ENCODE measurements at regions not wholly inside any gene's neighbourhood (a gene's known extent, or its start where the extent isn't known, plus 50 kb on each side); places are given as distances from the start of the nearest gene placed in this dataset.

DNA sequence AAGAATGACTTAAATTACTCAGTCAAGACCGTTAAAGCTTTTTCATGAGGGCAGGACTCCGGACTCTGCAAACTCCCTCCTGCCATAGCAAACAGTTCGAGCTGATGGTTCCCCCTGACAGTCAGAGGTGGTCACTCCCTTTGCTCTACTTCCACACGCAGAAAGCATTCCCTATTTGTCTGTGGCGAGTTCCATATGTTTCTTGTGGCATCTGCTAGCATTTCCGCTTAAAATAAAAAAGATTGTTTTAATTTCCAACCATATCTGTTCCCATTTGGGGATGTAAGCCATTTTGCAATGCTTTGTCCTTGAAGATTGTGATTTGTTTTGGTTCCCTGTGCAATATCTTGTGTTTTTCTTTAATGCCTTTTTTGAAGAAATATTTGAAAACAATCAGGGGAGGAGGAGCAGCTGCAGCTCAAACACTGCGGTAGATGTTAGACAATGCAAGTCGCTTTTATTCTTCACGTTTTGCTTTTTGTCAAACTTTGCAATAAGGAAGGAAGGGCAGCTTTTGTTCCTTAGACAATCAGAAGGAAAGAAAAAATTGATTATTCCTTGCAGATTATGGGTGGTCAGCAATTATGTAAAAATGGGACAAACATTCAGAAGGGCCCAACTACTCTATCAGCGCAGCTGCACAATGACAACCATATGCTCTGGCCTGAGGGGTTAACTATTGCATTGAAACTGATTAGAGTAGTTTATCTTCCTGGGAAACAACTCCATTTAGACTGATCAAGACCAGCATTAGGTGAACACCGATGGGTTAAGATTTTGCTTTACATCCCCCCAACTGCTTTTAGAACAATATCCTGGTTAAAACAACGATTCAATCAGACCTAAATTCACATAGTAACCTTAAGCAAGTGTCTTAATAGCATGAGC, 425.8 kb upstream of the NRP1 start:
- H3K27me3 ChIP-seq (ENCODE audit: insufficient read depth, low read length): no peaks in the 10 kb centered on the region
- H2AFZ ChIP-seq (ENCODE audit: low read depth, low read length): no peak overlapping the region
- H3K4me3 ChIP-seq (ENCODE audit: low read length): no peak overlapping the region
- peaks cover 8% of the 10 kb centered on the region for H3K4me1 ChIP-seq (ENCODE audit: insufficient read depth, low read length)
- H3K9me3 ChIP-seq (ENCODE audit: low read length): no peaks in the 10 kb centered on the region
- H3K36me3 ChIP-seq (ENCODE audit: insufficient read depth, low read length): no peaks in the 10 kb centered on the region

DNA sequence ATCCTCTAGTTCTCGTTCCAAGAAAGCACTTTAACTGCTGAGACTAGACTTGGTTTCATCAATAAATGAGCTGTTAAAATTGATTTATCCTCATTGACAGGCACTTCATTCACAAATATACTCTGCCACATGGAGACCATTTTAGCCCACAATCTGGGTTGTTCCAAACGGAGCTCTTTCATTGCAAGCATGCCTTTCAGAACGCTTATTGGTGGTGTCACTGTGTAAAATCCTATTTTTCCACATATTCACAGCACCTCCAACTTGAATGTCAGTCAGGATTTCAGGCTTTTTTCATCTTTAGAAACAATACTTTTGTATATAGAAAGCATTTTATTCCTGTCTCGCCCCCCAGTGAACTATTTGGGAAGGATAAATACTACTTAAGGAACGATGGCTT, 424.7 kb upstream of the NRP1 start:
- Histone ChIP-seq H3K36me3 (ENCODE audit: insufficient read depth, low read length) (no peaks in the 10 kb centered on the region), H3K4me1 (ENCODE audit: insufficient read depth, low read length) (peaks cover 8% of the 10 kb centered on the region), H3K27me3 (ENCODE audit: insufficient read depth, low read length) (no peaks in the 10 kb centered on the region), H3K9me3 (ENCODE audit: low read length) (no peaks in the 10 kb centered on the region), H3K4me3 (ENCODE audit: low read length) (no peak overlapping the region), H2AFZ (ENCODE audit: low read depth, low read length) (no peak overlapping the region)

- Histone ChIP-seq H2AFZ (ENCODE audit: low read depth, low read length) (no peak overlapping the region), H3K4me1 (ENCODE audit: insufficient read depth, low read length) (peaks cover 8% of the 10 kb centered on the region), H3K36me3 (ENCODE audit: insufficient read depth, low read length) (no peaks in the 10 kb centered on the region), H3K9me3 (ENCODE audit: low read length) (no peaks in the 10 kb centered on the region), H3K4me3 (ENCODE audit: low read length) (no peak overlapping the region), H3K27me3 (ENCODE audit: insufficient read depth, low read length) (no peaks in the 10 kb centered on the region)
Measured at GRCh38 chr10:33758299-33758698, 423.8 kb upstream of the NRP1 start.

GRCh38 chr10:33754052-33754451, 419.6 kb upstream of the NRP1 start:
- Histone ChIP-seq H3K4me1 (ENCODE audit: insufficient read depth, low read length) (peaks cover 11% of the 10 kb centered on the region), H3K9me3 (ENCODE audit: low read length) (no peaks in the 10 kb centered on the region), H2AFZ (ENCODE audit: low read depth, low read length) (no peak overlapping the region), H3K36me3 (ENCODE audit: insufficient read depth, low read length) (no peaks in the 10 kb centered on the region), H3K4me3 (ENCODE audit: low read length) (no peak overlapping the region), H3K27me3 (ENCODE audit: insufficient read depth, low read length) (no peaks in the 10 kb centered on the region)

DNA sequence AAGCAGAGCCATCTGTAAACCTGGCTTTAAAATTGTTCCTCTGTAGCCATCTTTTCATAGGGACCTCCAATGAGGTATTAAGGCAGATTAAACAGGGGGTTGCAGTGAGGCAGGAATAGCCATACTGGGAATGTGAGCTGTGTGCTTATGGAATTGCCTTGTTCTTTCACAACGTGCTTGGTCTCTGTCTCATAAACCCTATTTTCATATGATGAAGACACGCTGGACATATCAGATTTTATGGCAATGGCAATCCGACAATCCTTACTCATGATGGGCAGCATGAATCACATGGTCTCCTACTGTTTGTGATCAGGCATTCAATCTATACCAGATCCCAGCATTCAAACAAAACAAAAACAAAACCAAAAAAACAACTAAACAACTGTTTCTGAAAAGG, 418.9 kb upstream of the NRP1 start:
- H3K4me3 ChIP-seq (ENCODE audit: low read length): no peak overlapping the region
- H3K9me3 ChIP-seq (ENCODE audit: low read length): no peaks in the 10 kb centered on the region
- no peak overlapping the region for H2AFZ ChIP-seq (ENCODE audit: low read depth, low read length)
- no peaks in the 10 kb centered on the region for H3K27me3 ChIP-seq (ENCODE audit: insufficient read depth, low read length)
- H3K36me3 ChIP-seq (ENCODE audit: insufficient read depth, low read length): no peaks in the 10 kb centered on the region
- H3K4me1 ChIP-seq (ENCODE audit: insufficient read depth, low read length): peaks cover 11% of the 10 kb centered on the region

DNA sequence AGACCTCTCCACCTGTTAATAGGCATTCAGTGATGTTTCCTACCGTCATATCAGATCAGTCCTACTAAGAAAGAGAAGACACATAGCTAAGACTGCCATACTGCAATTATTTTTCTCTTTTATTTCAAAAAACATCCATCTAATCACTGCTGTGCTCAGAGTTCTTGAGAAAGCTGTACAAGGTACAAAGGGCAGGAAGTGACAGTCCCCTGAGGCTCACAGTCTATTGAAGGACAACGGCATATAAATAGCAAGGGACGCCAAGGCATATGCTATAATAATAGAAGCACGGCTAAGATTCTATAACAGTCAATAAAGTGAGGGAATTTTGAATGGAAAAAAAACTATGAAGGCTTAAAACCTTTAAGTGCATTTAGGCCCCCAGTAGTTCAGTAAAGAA, 415.3 kb upstream of the NRP1 start:
- H3K36me3 ChIP-seq (ENCODE audit: insufficient read depth, low read length): no peaks in the 10 kb centered on the region
- no peak overlapping the region for H3K4me3 ChIP-seq (ENCODE audit: low read length)
- no peaks in the 10 kb centered on the region for H3K9me3 ChIP-seq (ENCODE audit: low read length)
- no peak overlapping the region for H2AFZ ChIP-seq (ENCODE audit: low read depth, low read length)
- peaks cover 11% of the 10 kb centered on the region for H3K4me1 ChIP-seq (ENCODE audit: insufficient read depth, low read length)
- H3K27me3 ChIP-seq (ENCODE audit: insufficient read depth, low read length): no peaks in the 10 kb centered on the region

GRCh38 chr10:33749067-33749735, 414.7 kb upstream of the NRP1 start:
- H3K4me1 ChIP-seq (ENCODE audit: insufficient read depth, low read length): peaks cover 11% of the 10 kb centered on the region
- H3K27me3 ChIP-seq (ENCODE audit: insufficient read depth, low read length): no peaks in the 10 kb centered on the region
- no peaks in the 10 kb centered on the region for H3K36me3 ChIP-seq (ENCODE audit: insufficient read depth, low read length)
- no peaks in the 10 kb centered on the region for H3K9me3 ChIP-seq (ENCODE audit: low read length)
- H3K4me3 ChIP-seq (ENCODE audit: low read length): no peak overlapping the region
- no peak overlapping the region for H2AFZ ChIP-seq (ENCODE audit: low read depth, low read length)

DNA sequence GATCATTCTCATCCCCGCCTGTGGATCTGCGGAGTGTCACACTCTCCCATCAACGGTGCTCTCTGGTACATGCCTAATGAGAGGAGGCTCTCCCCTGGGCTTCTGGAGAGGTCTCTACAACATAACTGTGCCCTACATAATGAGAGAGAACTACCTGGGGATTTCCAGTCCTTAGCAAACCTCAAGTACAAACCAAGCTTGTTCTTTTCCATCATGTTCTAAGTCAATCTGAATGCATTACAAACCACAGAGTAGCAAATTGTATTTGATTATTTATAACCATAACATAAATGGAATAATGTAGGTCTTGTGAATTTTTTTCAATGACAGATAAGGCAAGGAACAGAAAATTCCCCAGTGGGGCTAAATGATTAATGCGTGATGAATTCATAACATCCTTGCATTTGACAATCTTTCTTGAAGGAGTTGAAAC, 412.4 kb upstream of the NRP1 start:
- no peak overlapping the region for H2AFZ ChIP-seq (ENCODE audit: low read depth, low read length)
- H3K9me3 ChIP-seq (ENCODE audit: low read length): no peaks in the 10 kb centered on the region
- H3K4me1 ChIP-seq (ENCODE audit: insufficient read depth, low read length): peaks cover 11% of the 10 kb centered on the region
- no peaks in the 10 kb centered on the region for H3K27me3 ChIP-seq (ENCODE audit: insufficient read depth, low read length)
- no peak overlapping the region for H3K4me3 ChIP-seq (ENCODE audit: low read length)
- no peaks in the 10 kb centered on the region for H3K36me3 ChIP-seq (ENCODE audit: insufficient read depth, low read length)

GRCh38 chr10:33746186-33746585, 411.7 kb upstream of the NRP1 start:
- H3K36me3 ChIP-seq (ENCODE audit: insufficient read depth, low read length): no peaks in the 10 kb centered on the region
- no peak overlapping the region for H2AFZ ChIP-seq (ENCODE audit: low read depth, low read length)
- H3K27me3 ChIP-seq (ENCODE audit: insufficient read depth, low read length): no peaks in the 10 kb centered on the region
- no peaks in the 10 kb centered on the region for H3K9me3 ChIP-seq (ENCODE audit: low read length)
- peaks cover 11% of the 10 kb centered on the region for H3K4me1 ChIP-seq (ENCODE audit: insufficient read depth, low read length)
- H3K4me3 ChIP-seq (ENCODE audit: low read length): no peak overlapping the region

- H3K4me1 ChIP-seq (ENCODE audit: insufficient read depth, low read length): no peaks in the 10 kb centered on the region
- no peaks in the 10 kb centered on the region for H3K27me3 ChIP-seq (ENCODE audit: insufficient read depth, low read length)
- H2AFZ ChIP-seq (ENCODE audit: low read depth, low read length): no peak overlapping the region
- H3K4me3 ChIP-seq (ENCODE audit: low read length): no peak overlapping the region
- H3K36me3 ChIP-seq (ENCODE audit: insufficient read depth, low read length): no peaks in the 10 kb centered on the region
- no peaks in the 10 kb centered on the region for H3K9me3 ChIP-seq (ENCODE audit: low read length)
Measured at GRCh38 chr10:33743429-33743857, 409.0 kb upstream of the NRP1 start.

- H3K9me3 ChIP-seq (ENCODE audit: low read length): no peaks in the 10 kb centered on the region
- no peaks in the 10 kb centered on the region for H3K36me3 ChIP-seq (ENCODE audit: insufficient read depth, low read length)
- H3K27me3 ChIP-seq (ENCODE audit: insufficient read depth, low read length): no peaks in the 10 kb centered on the region
- H3K4me3 ChIP-seq (ENCODE audit: low read length): no peak overlapping the region
- no peaks in the 10 kb centered on the region for H3K4me1 ChIP-seq (ENCODE audit: insufficient read depth, low read length)
- no peak overlapping the region for H2AFZ ChIP-seq (ENCODE audit: low read depth, low read length)
Measured at GRCh38 chr10:33739031-33739430, 404.6 kb upstream of the NRP1 start.

DNA sequence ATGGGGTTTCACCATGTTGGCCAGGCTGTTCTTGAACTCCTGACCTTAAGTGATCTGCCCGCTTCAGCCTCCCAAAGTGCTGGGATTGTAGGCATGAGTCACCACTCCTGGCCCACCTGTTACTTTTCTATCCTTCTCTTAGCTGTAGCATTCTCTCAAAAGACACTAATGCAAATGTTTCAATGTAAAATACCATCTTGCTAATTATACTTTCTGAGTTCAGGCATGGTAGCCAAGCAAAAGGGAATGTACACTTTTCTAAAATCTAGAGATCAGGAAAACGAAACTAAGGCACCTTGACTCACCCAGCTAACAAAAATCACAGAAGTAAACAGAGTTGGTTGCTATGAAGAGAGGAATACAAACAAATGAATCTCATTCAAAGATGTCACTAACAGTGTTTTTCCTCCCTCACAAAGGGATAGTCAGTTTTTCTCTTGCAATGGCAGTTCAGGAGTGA, 401.0 kb upstream of the NRP1 start:
- Histone ChIP-seq H3K36me3 (ENCODE audit: insufficient read depth, low read length) (no peaks in the 10 kb centered on the region), H3K4me3 (ENCODE audit: low read length) (no peak overlapping the region), H3K27me3 (ENCODE audit: insufficient read depth, low read length) (no peaks in the 10 kb centered on the region), H3K9me3 (ENCODE audit: low read length) (no peaks in the 10 kb centered on the region), H3K4me1 (ENCODE audit: insufficient read depth, low read length) (no peaks in the 10 kb centered on the region), H2AFZ (ENCODE audit: low read depth, low read length) (no peak overlapping the region)

DNA sequence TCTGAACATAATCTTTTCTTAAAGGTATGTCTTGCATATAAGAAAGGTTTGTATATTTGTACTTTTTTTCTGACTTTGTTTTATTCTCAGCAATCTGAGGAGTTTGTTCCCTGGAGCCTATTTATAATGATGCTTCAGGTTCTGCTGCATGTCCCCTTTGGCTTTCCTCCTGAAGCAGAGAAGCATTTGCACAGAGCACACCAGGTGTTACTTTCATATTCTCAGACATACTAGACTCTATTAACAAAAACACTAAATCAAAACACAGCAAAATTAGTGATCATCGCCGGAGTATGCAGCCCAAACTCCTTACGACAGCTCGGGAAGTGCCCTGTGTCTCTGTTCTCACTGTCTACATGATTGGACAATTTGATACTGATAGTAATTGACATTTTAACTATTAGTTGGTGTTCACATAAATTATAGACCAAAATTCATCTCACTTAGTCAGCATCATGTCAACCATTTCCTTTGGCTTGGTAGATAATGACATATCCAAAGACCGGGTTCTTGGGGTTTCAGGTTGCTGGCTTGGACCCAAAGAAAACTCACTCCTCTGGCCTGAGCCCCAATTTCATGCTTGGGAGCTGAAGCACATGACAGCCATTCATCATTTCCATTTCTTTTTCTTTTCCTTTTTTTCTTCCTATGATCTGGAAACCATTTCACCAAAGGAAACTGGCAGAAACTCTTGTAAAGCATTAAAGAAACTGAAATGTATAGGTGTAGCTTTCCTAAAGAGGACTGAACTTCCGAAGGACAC, 400.1 kb upstream of the NRP1 start:
- H3K4me3 ChIP-seq (ENCODE audit: low read length): no peak overlapping the region
- H3K9me3 ChIP-seq (ENCODE audit: low read length): no peaks in the 10 kb centered on the region
- H2AFZ ChIP-seq (ENCODE audit: low read depth, low read length): no peak overlapping the region
- H3K27me3 ChIP-seq (ENCODE audit: insufficient read depth, low read length): no peaks in the 10 kb centered on the region
- no peaks in the 10 kb centered on the region for H3K36me3 ChIP-seq (ENCODE audit: insufficient read depth, low read length)
- no peaks in the 10 kb centered on the region for H3K4me1 ChIP-seq (ENCODE audit: insufficient read depth, low read length)

Measured in neuron (in vitro differentiated cells).